ENCODE measurements at regions not wholly inside any gene's neighbourhood (a gene's known extent, or its start where the extent isn't known, plus 50 kb on each side); places are given as distances from the start of the nearest gene placed in this dataset.

DNA sequence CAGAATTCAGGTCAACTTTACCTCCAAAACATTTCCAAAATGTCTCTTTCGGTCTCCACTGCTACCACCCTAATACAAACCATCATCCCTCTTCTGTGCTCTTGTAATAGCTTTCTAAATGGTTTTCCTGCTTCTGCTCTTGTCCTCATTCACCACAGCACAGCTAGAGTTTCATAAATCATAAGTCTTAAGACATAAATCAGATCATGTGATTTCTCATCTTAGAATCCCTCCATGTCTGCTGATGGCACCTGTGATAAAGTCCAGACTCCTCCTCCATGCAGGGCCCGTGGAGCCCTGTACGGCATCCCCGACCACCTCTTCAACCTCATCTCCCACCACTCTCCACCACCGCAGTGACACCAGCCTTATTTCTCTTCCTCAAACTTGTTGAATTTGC is 212.3 kb upstream of the MKLN1 start:
- TF ChIP-seq, protein P1, sequence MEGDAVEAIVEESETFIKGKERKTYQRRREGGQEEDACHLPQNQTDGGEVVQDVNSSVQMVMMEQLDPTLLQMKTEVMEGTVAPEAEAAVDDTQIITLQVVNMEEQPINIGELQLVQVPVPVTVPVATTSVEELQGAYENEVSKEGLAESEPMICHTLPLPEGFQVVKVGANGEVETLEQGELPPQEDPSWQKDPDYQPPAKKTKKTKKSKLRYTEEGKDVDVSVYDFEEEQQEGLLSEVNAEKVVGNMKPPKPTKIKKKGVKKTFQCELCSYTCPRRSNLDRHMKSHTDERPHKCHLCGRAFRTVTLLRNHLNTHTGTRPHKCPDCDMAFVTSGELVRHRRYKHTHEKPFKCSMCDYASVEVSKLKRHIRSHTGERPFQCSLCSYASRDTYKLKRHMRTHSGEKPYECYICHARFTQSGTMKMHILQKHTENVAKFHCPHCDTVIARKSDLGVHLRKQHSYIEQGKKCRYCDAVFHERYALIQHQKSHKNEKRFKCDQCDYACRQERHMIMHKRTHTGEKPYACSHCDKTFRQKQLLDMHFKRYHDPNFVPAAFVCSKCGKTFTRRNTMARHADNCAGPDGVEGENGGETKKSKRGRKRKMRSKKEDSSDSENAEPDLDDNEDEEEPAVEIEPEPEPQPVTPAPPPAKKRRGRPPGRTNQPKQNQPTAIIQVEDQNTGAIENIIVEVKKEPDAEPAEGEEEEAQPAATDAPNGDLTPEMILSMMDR (conservative IDR thresholded peaks at IDR 0.05; ENCODE audit: low read depth, low read length), result no peak
- TF ChIP-seq EZH2 (IDR thresholded peaks at IDR 0.05; ENCODE audit: borderline replicate concordance, low read depth, low read length, poor library complexity, severe bottlenecking), result no peak

Data from A673 (cell line).